ENCODE measurements at regions not wholly inside any gene's neighbourhood (a gene's known extent, or its start where the extent isn't known, plus 50 kb on each side); places are given as distances from the start of the nearest gene placed in this dataset.

DNA sequence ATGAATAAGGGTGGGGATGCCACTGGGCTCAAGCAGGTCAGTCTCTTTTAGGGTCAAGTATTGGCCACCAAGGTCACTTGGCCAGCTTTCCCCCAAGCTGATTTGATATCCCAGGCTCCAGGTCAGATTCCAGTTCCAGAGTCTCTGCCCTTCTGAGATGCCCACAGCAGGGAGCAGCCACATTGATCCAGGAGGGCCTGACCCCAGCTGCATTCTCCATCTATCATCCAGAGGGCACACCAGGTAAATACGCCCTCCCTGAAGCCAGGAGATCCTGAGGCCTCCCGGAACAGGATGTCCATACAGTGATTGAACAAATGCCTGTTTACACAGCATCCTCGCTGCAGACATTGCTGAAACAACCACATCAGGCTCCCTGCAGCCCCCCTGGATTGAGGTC, 264.6 kb upstream of the TLE3 start:
- H3K4me3 ChIP-seq = no peak overlapping the region
- DNase-seq (ENCODE audit: low spot score) = peak; percentile 59
- TF ChIP-seq, protein P1, sequence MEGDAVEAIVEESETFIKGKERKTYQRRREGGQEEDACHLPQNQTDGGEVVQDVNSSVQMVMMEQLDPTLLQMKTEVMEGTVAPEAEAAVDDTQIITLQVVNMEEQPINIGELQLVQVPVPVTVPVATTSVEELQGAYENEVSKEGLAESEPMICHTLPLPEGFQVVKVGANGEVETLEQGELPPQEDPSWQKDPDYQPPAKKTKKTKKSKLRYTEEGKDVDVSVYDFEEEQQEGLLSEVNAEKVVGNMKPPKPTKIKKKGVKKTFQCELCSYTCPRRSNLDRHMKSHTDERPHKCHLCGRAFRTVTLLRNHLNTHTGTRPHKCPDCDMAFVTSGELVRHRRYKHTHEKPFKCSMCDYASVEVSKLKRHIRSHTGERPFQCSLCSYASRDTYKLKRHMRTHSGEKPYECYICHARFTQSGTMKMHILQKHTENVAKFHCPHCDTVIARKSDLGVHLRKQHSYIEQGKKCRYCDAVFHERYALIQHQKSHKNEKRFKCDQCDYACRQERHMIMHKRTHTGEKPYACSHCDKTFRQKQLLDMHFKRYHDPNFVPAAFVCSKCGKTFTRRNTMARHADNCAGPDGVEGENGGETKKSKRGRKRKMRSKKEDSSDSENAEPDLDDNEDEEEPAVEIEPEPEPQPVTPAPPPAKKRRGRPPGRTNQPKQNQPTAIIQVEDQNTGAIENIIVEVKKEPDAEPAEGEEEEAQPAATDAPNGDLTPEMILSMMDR (IDR thresholded peaks at IDR 0.05) = no peak

DNA sequence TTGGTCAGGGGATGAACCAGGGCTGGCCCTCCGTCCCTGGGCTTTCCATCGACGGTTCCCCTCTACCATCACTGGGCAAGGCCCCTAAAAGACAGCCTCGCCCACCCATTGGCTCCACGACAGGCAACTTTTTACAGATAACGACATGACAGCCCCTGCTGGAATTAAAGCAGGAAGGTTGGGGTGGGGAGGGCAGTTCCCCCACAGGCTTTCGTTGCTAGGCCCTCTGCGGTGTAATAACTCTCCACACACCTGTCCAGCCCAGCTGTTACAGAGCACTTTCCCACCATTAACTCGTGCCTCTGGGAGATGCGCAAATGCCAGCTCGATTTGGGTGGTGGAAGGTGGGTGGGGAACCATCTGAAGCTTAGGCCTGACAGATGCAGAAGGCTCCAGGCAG, 264.2 kb upstream of the TLE3 start:
- TF ChIP-seq, protein P1 (IDR thresholded peaks at IDR 0.05) = no peak
- Histone ChIP-seq H3K4me3 (no peak overlapping the region), H3K27ac (no peak overlapping the region)
- peak; percentile 55 for DNase-seq (ENCODE audit: low spot score)

More for the DNA sequence above, 264.6 kb upstream of the TLE3 start:
- H3K27ac ChIP-seq = no peak overlapping the region

DNA sequence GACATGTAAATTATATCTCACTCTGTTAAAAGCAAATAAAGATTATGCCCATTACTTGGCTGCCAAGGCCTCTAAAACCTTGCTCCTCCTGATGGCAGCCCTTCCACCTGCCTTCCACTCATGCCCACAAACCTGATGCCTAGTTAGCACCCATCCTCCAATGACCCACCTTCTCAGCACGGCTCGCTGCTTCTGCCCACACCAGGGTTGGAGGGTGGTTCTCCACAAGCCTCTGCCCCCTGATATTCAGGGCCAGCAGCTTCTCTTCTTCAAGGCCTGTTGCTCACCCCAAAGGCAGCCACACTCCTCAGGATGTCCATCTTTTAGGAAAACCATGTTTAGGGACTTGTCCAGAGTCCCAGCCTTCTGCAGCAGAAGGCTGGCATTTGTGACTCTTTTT, 263.4 kb upstream of the TLE3 start:
- no peak overlapping the region for H3K27ac ChIP-seq
- no peak overlapping the region for H3K4me3 ChIP-seq
- peak; percentile 62 for DNase-seq (ENCODE audit: low spot score)
- TF ChIP-seq, protein P1 (IDR thresholded peaks at IDR 0.05) = no peak

DNA sequence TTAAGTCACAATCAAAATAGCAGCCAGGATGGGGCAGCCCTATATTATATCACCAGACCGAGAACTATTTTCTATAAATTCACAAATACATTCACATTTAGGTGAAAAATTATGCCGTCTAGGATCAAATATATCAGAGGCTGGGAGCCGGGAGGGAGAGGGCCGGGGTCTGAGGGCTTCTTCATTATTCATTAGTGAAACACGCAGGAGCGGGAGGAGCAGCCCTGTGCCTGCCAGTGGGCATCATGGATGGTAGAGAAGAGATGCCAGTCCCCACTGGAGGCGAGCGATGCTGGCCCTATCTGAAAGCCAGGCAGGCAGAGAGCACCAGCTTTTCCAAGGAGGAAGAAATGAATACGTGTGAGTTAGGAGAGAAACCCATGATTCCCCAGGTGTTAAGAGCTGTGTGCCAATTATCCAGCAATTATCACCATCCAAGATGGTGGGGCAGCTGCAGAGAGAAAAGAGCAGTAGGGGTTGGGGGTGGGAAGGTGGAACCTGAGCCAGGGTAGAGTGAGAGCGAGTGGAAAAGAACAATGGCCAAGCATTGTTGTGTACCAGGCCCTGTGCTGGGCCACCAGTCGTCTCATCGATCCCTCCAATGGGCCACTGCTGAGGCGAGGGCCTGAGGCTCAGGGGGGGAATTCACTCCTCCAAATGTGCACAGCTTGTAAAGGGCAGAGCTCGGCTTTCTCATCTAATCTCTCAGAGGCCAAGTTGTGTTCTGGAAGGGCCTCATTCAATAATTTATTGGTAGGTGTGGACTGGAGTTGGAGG, 261.3 kb upstream of the TLE3 start:
- no peak overlapping the region for H3K4me3 ChIP-seq
- no peak overlapping the region for H3K27ac ChIP-seq
- peak; percentile 62 for DNase-seq (ENCODE audit: low spot score)
- TF ChIP-seq, protein P1 (IDR thresholded peaks at IDR 0.05) = no peak

DNA sequence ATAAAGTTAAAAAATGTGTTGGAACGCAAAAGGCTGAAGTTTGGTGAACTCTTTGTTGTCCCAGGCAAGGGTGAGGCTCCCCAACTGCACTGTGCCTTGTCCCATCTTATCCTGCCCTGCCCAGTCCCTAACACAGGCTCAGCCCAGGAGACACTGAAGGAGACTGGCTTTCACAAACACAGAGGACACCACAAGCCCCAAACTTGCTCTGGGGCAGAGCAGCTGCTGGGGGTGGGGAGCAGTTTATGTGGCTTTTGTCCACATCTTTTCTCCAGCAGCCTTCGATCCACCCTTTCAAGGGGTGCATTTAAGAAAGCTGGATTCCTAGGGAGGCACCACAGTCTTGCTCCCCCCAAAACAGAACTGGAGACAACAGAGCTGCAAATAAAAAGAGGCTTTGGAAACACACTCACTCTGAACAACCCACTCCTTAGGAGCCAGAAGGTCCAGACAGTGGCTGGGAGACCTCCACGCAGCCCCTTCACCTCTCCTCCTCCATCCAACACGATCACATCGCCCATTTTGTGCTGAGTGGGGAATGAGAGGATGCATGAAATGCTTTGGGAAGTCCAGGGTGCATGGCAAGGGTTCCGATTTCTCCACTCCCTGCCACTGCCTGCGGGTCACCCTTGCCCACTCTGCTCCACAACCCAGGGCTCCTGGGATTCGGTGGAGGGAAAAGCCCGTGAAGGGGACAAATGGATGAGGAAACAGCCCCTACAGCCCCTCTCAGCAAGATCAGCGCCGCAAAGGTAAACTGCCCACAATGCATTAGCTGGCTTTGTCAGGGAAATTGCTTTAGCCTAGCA, 260.5 kb upstream of the TLE3 start:
- Histone ChIP-seq H3K27ac (no peak overlapping the region), H3K4me3 (no peak overlapping the region)
- TF ChIP-seq, protein P1 (IDR thresholded peaks at IDR 0.05) = no peak
- DNase-seq (ENCODE audit: low spot score) = peak; percentile 47

DNA sequence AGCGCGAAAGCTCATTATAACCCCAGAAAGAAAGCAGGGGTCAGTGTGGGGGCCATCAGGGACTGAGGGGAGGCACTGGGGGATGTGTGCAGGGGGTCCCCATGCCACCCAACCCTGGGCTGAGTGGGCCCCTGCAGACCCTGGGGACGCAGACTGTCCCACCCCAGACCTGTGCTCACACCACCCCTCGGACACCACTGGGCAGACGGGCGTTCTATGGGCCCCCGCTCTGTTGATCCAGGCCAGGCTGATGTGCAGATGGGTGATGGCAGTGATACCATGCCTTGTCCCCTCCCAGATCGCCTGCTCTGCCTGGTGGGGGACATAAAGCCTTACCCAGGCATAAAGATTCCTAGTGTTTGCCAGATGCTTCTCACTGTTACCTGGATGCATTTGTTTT, 259.7 kb upstream of the TLE3 start:
- peak; percentile 58 for DNase-seq (ENCODE audit: low spot score)
- H3K27ac ChIP-seq = no peak overlapping the region
- TF ChIP-seq, protein P1 (IDR thresholded peaks at IDR 0.05) = no peak
- no peak overlapping the region for H3K4me3 ChIP-seq

Data from coronary artery (tissue), 2 donors.